GM12878 (cell line): ENCODE measurements at regions not wholly inside any gene's neighbourhood (a gene's known extent, or its start where the extent isn't known, plus 50 kb on each side); places are given as distances from the start of the nearest gene placed in this dataset.

Source experiments
- CHD4 ChIP-seq: fragments of 200-600 bp; sonication (generic); IDR thresholded peaks from 2 replicates; pipeline ENCODE4 v1.6.1; 2016; ENCODE audit warnings: mild to moderate bottlenecking
- CTCF ChIP-seq, 3 experiments: IDR thresholded peaks in 2 of 3; conservative IDR thresholded peaks in 1 of 3; 2 replicates each; pipeline ENCODE4 v1.5.1; 2011; ENCODE audit warnings: low read depth in 3 of 3, low read length in 3 of 3, mild to moderate bottlenecking in 3 of 3, control low read depth in 2 of 3, moderate library complexity in 2 of 3, inconsistent platforms in 1 of 3, mixed read lengths in 1 of 3; ENCODE audit not compliant: control insufficient read depth in 2 of 3, insufficient read depth in 1 of 3; ENCODE audit errors: extremely low read depth in 1 of 3
- EP300 ChIP-seq, 2 experiments: fragments of 150-350 bp in 1 of 2; IDR thresholded peaks; 2 replicates each; pipeline ENCODE4 v1.6.1; 2011 to 2012; ENCODE audit warnings: low read depth in 2 of 2, low read length in 2 of 2, borderline replicate concordance in 1 of 2, improper control_type of control experiment in 1 of 2, inconsistent platforms in 1 of 2; ENCODE audit not compliant: control insufficient read depth in 1 of 2
- HDAC6 ChIP-seq: fragments of 200-600 bp; sonication (generic); IDR thresholded peaks from one replicate; pipeline ENCODE4 v1.8.0; 2017; ENCODE audit warnings: antibody characterized with exemption; ENCODE audit not compliant: unreplicated experiment
- JUNB ChIP-seq: IDR thresholded peaks from 2 replicates; pipeline ENCODE4 v1.6.1; 2016; ENCODE audit warnings: antibody characterized with exemption, mild to moderate bottlenecking
- POLR2A ChIP-seq: IDR thresholded peaks from 2 replicates; pipeline ENCODE4 v1.6.1; 2011; ENCODE audit warnings: low read depth, mild to moderate bottlenecking, low read length
- SKIL ChIP-seq: fragments of 450-650 bp; IDR thresholded peaks from 2 replicates; pipeline ENCODE4 v1.6.1; 2017; ENCODE audit warnings: mild to moderate bottlenecking, low read depth, inconsistent platforms; ENCODE audit not compliant: poor library complexity, severe bottlenecking

GRCh38 chr10:2294739-2295138, 557.4 kb upstream of the ADARB2 start:
- TF ChIP-seq EP300 (IDR thresholded peaks at IDR 0.05; ENCODE audit: borderline replicate concordance in 1 of 2, control insufficient read depth in 1 of 2, low read depth in 2 of 2, low read length in 2 of 2) = no peak
- TF ChIP-seq CHD4 = no peak
- TF ChIP-seq POLR2A = no peak
- TF ChIP-seq CTCF (IDR thresholded peaks at IDR 0.05 in 2 of 3, conservative IDR thresholded peaks at IDR 0.05 in 1 of 3; ENCODE audit: control insufficient read depth in 2 of 3, extremely low read depth in 1 of 3, insufficient read depth in 1 of 3, low read depth in 3 of 3, low read length in 3 of 3) = no peak
- TF ChIP-seq SKIL = no peak
- no peak for TF ChIP-seq JUNB
- TF ChIP-seq HDAC6 = no peak
